ENCODE measurements at regions not wholly inside any gene's neighbourhood (a gene's known extent, or its start where the extent isn't known, plus 50 kb on each side); places are given as distances from the start of the nearest gene placed in this dataset.

- Mint-ChIP-seq H3K27me3 (ENCODE audit: low read depth) (peaks cover 13% of the 10 kb centered on the region), H3K9me3 (peaks cover 15% of the 10 kb centered on the region), H3K27ac (peak overlapping the region; percentile 67), H3K4me1 (peaks cover 42% of the 10 kb centered on the region), H3K4me3 (peak overlapping the region; percentile 30), H3K36me3 (peaks cover 2% of the 10 kb centered on the region; the same call in 1 of the 2 replicates)
- ATAC-seq (peak; percentile 93), DNase-seq (ENCODE audit: low spot score) (no peak)
- POLR2A ChIA-PET: no interaction called here
- CTCF ChIA-PET: interaction anchor here (1.2 to 1.8 kb wide), 2 partner anchors 9 to 326 kb away, joined by 3 to 4 read pairs; no protein-coding TSS in a partner anchor
- TF ChIP-seq HMGA2 (CRISPR knock-in tag; IDR thresholded peaks at IDR 0.05) (no peak), ATF1 (CRISPR knock-in tag; IDR thresholded peaks at IDR 0.05) (no peak), USF2 (CRISPR knock-in tag; IDR thresholded peaks at IDR 0.05) (peak; percentile 79), ZNF396 (CRISPR knock-in tag; IDR thresholded peaks at IDR 0.05; ENCODE audit: borderline replicate concordance) (no peak), FOXK1 (CRISPR knock-in tag; IDR thresholded peaks at IDR 0.05) (peak; percentile 83), ESRRA (CRISPR knock-in tag; IDR thresholded peaks at IDR 0.05; ENCODE audit: borderline replicate concordance) (no peak), GTF2I (CRISPR knock-in tag; conservative IDR thresholded peaks at IDR 0.05) (no peak), TEAD1 (CRISPR knock-in tag; IDR thresholded peaks at IDR 0.05) (peak; percentile 33; the same call in 1 of the 2 replicates), EMX1 (CRISPR knock-in tag; IDR thresholded peaks at IDR 0.05) (no peak), SOX15 (CRISPR knock-in tag; IDR thresholded peaks at IDR 0.05) (no peak), PREB (CRISPR knock-in tag; IDR thresholded peaks at IDR 0.05; ENCODE audit: borderline replicate concordance) (no peak), TP53 (CRISPR knock-in tag; IDR thresholded peaks at IDR 0.05) (no peak), KAT7 (CRISPR knock-in tag; IDR thresholded peaks at IDR 0.05; ENCODE audit: borderline replicate concordance) (no peak), GABPB1 (CRISPR knock-in tag; IDR thresholded peaks at IDR 0.05) (no peak)
- TF ChIP-seq, protein P1, sequence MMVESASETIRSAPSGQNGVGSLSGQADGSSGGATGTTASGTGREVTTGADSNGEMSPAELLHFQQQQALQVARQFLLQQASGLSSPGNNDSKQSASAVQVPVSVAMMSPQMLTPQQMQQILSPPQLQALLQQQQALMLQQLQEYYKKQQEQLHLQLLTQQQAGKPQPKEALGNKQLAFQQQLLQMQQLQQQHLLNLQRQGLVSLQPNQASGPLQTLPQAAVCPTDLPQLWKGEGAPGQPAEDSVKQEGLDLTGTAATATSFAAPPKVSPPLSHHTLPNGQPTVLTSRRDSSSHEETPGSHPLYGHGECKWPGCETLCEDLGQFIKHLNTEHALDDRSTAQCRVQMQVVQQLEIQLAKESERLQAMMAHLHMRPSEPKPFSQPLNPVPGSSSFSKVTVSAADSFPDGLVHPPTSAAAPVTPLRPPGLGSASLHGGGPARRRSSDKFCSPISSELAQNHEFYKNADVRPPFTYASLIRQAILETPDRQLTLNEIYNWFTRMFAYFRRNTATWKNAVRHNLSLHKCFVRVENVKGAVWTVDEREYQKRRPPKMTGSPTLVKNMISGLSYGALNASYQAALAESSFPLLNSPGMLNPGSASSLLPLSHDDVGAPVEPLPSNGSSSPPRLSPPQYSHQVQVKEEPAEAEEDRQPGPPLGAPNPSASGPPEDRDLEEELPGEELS (CRISPR knock-in tag; IDR thresholded peaks at IDR 0.05): no peak
- TF ChIP-seq, protein P2, sequence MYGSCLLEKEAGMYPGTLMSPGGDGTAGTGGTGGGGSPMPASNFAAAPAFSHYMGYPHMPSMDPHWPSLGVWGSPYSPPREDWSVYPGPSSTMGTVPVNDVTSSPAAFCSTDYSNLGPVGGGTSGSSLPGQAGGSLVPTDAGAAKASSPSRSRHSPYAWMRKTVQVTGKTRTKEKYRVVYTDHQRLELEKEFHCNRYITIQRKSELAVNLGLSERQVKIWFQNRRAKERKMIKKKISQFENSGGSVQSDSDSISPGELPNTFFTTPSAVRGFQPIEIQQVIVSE (CRISPR knock-in tag; IDR thresholded peaks at IDR 0.05; ENCODE audit: borderline replicate concordance): no peak
- TF ChIP-seq, protein P3, sequence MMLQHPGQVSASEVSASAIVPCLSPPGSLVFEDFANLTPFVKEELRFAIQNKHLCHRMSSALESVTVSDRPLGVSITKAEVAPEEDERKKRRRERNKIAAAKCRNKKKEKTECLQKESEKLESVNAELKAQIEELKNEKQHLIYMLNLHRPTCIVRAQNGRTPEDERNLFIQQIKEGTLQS (CRISPR knock-in tag; conservative IDR thresholded peaks at IDR 0.05): no peak
- TF ChIP-seq, protein P4, sequence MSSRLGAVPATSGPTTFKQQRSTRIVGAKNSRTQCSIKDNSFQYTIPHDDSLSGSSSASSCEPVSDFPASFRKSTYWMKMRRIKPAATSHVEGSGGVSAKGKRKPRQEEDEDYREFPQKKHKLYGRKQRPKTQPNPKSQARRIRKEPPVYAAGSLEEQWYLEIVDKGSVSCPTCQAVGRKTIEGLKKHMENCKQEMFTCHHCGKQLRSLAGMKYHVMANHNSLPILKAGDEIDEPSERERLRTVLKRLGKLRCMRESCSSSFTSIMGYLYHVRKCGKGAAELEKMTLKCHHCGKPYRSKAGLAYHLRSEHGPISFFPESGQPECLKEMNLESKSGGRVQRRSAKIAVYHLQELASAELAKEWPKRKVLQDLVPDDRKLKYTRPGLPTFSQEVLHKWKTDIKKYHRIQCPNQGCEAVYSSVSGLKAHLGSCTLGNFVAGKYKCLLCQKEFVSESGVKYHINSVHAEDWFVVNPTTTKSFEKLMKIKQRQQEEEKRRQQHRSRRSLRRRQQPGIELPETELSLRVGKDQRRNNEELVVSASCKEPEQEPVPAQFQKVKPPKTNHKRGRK (CRISPR knock-in tag; IDR thresholded peaks at IDR 0.05; ENCODE audit: borderline replicate concordance): no peak
- TF ChIP-seq, protein P5, sequence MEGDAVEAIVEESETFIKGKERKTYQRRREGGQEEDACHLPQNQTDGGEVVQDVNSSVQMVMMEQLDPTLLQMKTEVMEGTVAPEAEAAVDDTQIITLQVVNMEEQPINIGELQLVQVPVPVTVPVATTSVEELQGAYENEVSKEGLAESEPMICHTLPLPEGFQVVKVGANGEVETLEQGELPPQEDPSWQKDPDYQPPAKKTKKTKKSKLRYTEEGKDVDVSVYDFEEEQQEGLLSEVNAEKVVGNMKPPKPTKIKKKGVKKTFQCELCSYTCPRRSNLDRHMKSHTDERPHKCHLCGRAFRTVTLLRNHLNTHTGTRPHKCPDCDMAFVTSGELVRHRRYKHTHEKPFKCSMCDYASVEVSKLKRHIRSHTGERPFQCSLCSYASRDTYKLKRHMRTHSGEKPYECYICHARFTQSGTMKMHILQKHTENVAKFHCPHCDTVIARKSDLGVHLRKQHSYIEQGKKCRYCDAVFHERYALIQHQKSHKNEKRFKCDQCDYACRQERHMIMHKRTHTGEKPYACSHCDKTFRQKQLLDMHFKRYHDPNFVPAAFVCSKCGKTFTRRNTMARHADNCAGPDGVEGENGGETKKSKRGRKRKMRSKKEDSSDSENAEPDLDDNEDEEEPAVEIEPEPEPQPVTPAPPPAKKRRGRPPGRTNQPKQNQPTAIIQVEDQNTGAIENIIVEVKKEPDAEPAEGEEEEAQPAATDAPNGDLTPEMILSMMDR (IDR thresholded peaks at IDR 0.05): no peak
- TF ChIP-seq, protein P6, sequence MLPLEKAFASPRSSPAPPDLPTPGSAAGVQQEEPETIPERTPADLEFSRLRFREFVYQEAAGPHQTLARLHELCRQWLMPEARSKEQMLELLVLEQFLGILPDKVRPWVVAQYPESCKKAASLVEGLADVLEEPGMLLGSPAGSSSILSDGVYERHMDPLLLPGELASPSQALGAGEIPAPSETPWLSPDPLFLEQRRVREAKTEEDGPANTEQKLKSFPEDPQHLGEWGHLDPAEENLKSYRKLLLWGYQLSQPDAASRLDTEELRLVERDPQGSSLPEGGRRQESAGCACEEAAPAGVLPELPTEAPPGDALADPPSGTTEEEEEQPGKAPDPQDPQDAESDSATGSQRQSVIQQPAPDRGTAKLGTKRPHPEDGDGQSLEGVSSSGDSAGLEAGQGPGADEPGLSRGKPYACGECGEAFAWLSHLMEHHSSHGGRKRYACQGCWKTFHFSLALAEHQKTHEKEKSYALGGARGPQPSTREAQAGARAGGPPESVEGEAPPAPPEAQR (CRISPR knock-in tag; IDR thresholded peaks at IDR 0.05): no peak
- TF ChIP-seq, protein P7, sequence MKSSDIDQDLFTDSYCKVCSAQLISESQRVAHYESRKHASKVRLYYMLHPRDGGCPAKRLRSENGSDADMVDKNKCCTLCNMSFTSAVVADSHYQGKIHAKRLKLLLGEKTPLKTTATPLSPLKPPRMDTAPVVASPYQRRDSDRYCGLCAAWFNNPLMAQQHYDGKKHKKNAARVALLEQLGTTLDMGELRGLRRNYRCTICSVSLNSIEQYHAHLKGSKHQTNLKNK (CRISPR knock-in tag; IDR thresholded peaks at IDR 0.05): no peak
- TF ChIP-seq, protein P8, sequence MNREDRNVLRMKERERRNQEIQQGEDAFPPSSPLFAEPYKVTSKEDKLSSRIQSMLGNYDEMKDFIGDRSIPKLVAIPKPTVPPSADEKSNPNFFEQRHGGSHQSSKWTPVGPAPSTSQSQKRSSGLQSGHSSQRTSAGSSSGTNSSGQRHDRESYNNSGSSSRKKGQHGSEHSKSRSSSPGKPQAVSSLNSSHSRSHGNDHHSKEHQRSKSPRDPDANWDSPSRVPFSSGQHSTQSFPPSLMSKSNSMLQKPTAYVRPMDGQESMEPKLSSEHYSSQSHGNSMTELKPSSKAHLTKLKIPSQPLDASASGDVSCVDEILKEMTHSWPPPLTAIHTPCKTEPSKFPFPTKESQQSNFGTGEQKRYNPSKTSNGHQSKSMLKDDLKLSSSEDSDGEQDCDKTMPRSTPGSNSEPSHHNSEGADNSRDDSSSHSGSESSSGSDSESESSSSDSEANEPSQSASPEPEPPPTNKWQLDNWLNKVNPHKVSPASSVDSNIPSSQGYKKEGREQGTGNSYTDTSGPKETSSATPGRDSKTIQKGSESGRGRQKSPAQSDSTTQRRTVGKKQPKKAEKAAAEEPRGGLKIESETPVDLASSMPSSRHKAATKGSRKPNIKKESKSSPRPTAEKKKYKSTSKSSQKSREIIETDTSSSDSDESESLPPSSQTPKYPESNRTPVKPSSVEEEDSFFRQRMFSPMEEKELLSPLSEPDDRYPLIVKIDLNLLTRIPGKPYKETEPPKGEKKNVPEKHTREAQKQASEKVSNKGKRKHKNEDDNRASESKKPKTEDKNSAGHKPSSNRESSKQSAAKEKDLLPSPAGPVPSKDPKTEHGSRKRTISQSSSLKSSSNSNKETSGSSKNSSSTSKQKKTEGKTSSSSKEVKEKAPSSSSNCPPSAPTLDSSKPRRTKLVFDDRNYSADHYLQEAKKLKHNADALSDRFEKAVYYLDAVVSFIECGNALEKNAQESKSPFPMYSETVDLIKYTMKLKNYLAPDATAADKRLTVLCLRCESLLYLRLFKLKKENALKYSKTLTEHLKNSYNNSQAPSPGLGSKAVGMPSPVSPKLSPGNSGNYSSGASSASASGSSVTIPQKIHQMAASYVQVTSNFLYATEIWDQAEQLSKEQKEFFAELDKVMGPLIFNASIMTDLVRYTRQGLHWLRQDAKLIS (CRISPR knock-in tag; IDR thresholded peaks at IDR 0.05; ENCODE audit: borderline replicate concordance): no peak
Observed at GRCh38 chr2:118529908-118530599, 317.4 kb downstream of the EN1 start.

All from WTC11 (cell line).